Neural cell (in vitro differentiated cells): ENCODE measurements at regions not wholly inside any gene's neighbourhood (a gene's known extent, or its start where the extent isn't known, plus 50 kb on each side); places are given as distances from the start of the nearest gene placed in this dataset.

Experiments
- EP300 ChIP-seq: fragments of 450-650 bp; conservative IDR thresholded peaks from 2 replicates; pipeline ENCODE4 v1.6.1; 2014; ENCODE audit warnings: antibody characterized with exemption, mild to moderate bottlenecking, moderate library complexity; ENCODE audit not compliant: poor library complexity, severe bottlenecking
- EZH2 ChIP-seq: fragments of 200-600, 300-800 bp; shearing (Covaris generic), sonication (generic); IDR thresholded peaks from 2 replicates; pipeline ENCODE4 v1.6.1; 2014; ENCODE audit warnings: antibody characterized with exemption, low read length, borderline replicate concordance, mild to moderate bottlenecking; ENCODE audit not compliant: insufficient read depth, poor library complexity, severe bottlenecking
- POLR2AphosphoS5 ChIP-seq: IDR thresholded peaks from 2 replicates; pipeline ENCODE4 v1.6.1; 2012
- RAD21 ChIP-seq: fragments of 450-650 bp; conservative IDR thresholded peaks from 2 replicates; pipeline ENCODE4 v1.6.1; 2014; ENCODE audit warnings: antibody characterized with exemption, mild to moderate bottlenecking, moderate library complexity
- SMC3 ChIP-seq: fragments of 450-650 bp; conservative IDR thresholded peaks from 2 replicates; pipeline ENCODE4 v1.6.1; 2014; ENCODE audit warnings: antibody characterized with exemption, mild to moderate bottlenecking, moderate library complexity; ENCODE audit not compliant: poor library complexity
- TF ChIP-seq, protein P1 (sequence below): fragments of 450-650 bp; IDR thresholded peaks from 2 replicates; pipeline ENCODE4 v1.5.1; 2014; ENCODE audit warnings: antibody characterized with exemption, mild to moderate bottlenecking, moderate library complexity; ENCODE audit not compliant: poor library complexity, severe bottlenecking
- TF ChIP-seq, protein P2 (sequence below): IDR thresholded peaks from 2 replicates; pipeline ENCODE4 v1.6.1; 2012; ENCODE audit warnings: borderline replicate concordance

DNA sequence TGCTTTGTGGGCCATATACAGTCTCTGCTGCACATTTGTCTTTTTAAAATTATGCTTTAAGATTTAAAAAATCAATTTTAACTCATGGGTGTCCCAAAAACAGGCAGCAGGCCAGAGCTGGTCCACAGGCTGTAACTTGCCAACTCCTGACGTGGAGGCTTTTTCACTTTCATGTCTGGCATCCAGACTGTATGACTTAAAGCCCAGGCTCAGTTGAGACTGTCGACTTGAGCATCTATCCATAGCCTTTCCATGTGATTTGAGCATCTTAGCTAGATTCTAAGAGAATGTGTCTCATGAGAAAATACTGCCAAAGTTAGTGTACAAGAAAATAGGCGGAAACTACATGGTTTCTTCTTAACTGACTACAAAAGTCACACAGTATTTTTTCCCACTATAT is 559.0 kb upstream of the TUSC1 start:
- TF ChIP-seq, protein P1, sequence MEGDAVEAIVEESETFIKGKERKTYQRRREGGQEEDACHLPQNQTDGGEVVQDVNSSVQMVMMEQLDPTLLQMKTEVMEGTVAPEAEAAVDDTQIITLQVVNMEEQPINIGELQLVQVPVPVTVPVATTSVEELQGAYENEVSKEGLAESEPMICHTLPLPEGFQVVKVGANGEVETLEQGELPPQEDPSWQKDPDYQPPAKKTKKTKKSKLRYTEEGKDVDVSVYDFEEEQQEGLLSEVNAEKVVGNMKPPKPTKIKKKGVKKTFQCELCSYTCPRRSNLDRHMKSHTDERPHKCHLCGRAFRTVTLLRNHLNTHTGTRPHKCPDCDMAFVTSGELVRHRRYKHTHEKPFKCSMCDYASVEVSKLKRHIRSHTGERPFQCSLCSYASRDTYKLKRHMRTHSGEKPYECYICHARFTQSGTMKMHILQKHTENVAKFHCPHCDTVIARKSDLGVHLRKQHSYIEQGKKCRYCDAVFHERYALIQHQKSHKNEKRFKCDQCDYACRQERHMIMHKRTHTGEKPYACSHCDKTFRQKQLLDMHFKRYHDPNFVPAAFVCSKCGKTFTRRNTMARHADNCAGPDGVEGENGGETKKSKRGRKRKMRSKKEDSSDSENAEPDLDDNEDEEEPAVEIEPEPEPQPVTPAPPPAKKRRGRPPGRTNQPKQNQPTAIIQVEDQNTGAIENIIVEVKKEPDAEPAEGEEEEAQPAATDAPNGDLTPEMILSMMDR = no peak
- TF ChIP-seq EZH2 = no peak
- TF ChIP-seq POLR2AphosphoS5 = no peak
- TF ChIP-seq, protein P2, sequence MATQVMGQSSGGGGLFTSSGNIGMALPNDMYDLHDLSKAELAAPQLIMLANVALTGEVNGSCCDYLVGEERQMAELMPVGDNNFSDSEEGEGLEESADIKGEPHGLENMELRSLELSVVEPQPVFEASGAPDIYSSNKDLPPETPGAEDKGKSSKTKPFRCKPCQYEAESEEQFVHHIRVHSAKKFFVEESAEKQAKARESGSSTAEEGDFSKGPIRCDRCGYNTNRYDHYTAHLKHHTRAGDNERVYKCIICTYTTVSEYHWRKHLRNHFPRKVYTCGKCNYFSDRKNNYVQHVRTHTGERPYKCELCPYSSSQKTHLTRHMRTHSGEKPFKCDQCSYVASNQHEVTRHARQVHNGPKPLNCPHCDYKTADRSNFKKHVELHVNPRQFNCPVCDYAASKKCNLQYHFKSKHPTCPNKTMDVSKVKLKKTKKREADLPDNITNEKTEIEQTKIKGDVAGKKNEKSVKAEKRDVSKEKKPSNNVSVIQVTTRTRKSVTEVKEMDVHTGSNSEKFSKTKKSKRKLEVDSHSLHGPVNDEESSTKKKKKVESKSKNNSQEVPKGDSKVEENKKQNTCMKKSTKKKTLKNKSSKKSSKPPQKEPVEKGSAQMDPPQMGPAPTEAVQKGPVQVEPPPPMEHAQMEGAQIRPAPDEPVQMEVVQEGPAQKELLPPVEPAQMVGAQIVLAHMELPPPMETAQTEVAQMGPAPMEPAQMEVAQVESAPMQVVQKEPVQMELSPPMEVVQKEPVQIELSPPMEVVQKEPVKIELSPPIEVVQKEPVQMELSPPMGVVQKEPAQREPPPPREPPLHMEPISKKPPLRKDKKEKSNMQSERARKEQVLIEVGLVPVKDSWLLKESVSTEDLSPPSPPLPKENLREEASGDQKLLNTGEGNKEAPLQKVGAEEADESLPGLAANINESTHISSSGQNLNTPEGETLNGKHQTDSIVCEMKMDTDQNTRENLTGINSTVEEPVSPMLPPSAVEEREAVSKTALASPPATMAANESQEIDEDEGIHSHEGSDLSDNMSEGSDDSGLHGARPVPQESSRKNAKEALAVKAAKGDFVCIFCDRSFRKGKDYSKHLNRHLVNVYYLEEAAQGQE = no peak
- TF ChIP-seq SMC3 = no peak
- TF ChIP-seq EP300 = no peak
- TF ChIP-seq RAD21 = no peak
